AG04450 (cell line): ENCODE measurements at regions not wholly inside any gene's neighbourhood (a gene's known extent, or its start where the extent isn't known, plus 50 kb on each side); places are given as distances from the start of the nearest gene placed in this dataset.

ENCODE experiments used
- CTCF ChIA-PET: fragments of 300-600, 350-600 bp; formaldehyde crosslinking; extraction: SDS; loops from one replicate; lab custom pipeline; 2022; ENCODE audit warnings: antibody characterized with exemption, inconsistent platforms; lab: Charles Lee
- POLR2A ChIA-PET: fragments of 350-600 bp; formaldehyde crosslinking; extraction: SDS; loops from one replicate; lab custom pipeline; 2021; ENCODE audit warnings: antibody characterized with exemption, inconsistent platforms; lab: Yijun Ruan, JAX
- DNase-seq: peaks from one replicate; pipeline ENCODE4 v3.0.0-alpha.2; 2011; ENCODE audit warnings: low read depth, low spot score
- H3K27ac ChIP-seq: one replicate; pipeline ENCODE4 v1.5.1; 2012; ENCODE audit warnings: low read depth, low read length, control low read depth
- H3K27me3 ChIP-seq: one replicate; pipeline ENCODE4 v1.6.0; 2012; ENCODE audit warnings: low read length; ENCODE audit not compliant: control insufficient read depth, insufficient read depth
- H3K4me3 ChIP-seq: 2 replicates; pipeline ENCODE4 v1.5.1; 2011; ENCODE audit warnings: mild to moderate bottlenecking, low read depth, low read length, control low read depth
- H3K9me3 ChIP-seq: 2 replicates; pipeline ENCODE4 v1.5.1; 2012; ENCODE audit warnings: low read length; ENCODE audit not compliant: control insufficient read depth, insufficient read depth
- CTCF ChIP-seq: IDR thresholded peaks from 2 replicates; pipeline ENCODE4 v1.5.1; 2011; ENCODE audit warnings: low read depth, low read length, control low read depth, inconsistent platforms

- ChIA-PET CTCF (no interaction called here), POLR2A (no interaction called here)
- Histone ChIP-seq H3K27me3 (no peaks in the 10 kb centered on the region), H3K27ac (no peak overlapping the region), H3K9me3 (no peaks in the 10 kb centered on the region), H3K4me3 (no peak overlapping the region)
- DNase-seq, result no peak
- no peak for TF ChIP-seq CTCF
Observed at GRCh38 chr1:18015719-18016118, 91.9 kb upstream of the IGSF21 start.

GRCh38 chr1:18018366-18018765 is 89.2 kb upstream of the IGSF21 start:
- Histone ChIP-seq H3K4me3 (no peak overlapping the region), H3K9me3 (no peaks in the 10 kb centered on the region), H3K27me3 (no peaks in the 10 kb centered on the region), H3K27ac (no peak overlapping the region)
- DNase-seq, result no peak
- no peak for TF ChIP-seq CTCF
- CTCF ChIA-PET, result no interaction called here
- POLR2A ChIA-PET, result no interaction called here

GRCh38 chr1:18020021-18020817 is 87.4 kb upstream of the IGSF21 start:
- CTCF ChIA-PET, result no interaction called here

GRCh38 chr1:18021242-18021641 is 86.4 kb upstream of the IGSF21 start:
- no peak for DNase-seq
- no peak overlapping the region for H3K27ac ChIP-seq
- H3K4me3 ChIP-seq, result no peak overlapping the region
- H3K27me3 ChIP-seq, result no peaks in the 10 kb centered on the region
- ChIA-PET CTCF (no interaction called here), POLR2A (no interaction called here)
- no peak for TF ChIP-seq CTCF
- no peaks in the 10 kb centered on the region for H3K9me3 ChIP-seq

More at GRCh38 chr1:18020021-18020817, 87.4 kb upstream of the IGSF21 start:
- TF ChIP-seq CTCF, result no peak
- Histone ChIP-seq H3K4me3 (no peak overlapping the region), H3K27ac (no peak overlapping the region), H3K27me3 (no peaks in the 10 kb centered on the region), H3K9me3 (no peaks in the 10 kb centered on the region)
- no peak for DNase-seq
- POLR2A ChIA-PET, result no interaction called here

- H3K27me3 ChIP-seq, result no peaks in the 10 kb centered on the region
- no peak overlapping the region for H3K4me3 ChIP-seq
- DNase-seq, result no peak
- H3K27ac ChIP-seq, result no peak overlapping the region
- ChIA-PET POLR2A (no interaction called here), CTCF (no interaction called here)
- no peak for TF ChIP-seq CTCF
- H3K9me3 ChIP-seq, result no peaks in the 10 kb centered on the region
Observed at GRCh38 chr1:18032172-18032859, 75.3 kb upstream of the IGSF21 start.
